HG02884 (cell line): ENCODE measurements at regions not wholly inside any gene's neighbourhood (a gene's known extent, or its start where the extent isn't known, plus 50 kb on each side); places are given as distances from the start of the nearest gene placed in this dataset.
"Not testable (repeated sequence)": the region's sequence is repeated elsewhere in the genome, so short reads cannot be mapped to it uniquely, and the experiment has no call there.

ENCODE experiments used
- ATAC-seq: cut with Tn5 transposase; IDR thresholded peaks from one replicate; pipeline ENCODE4 v1.9.1; 2021; ENCODE audit warnings: mild to moderate bottlenecking, moderate library complexity; ENCODE audit not compliant: unreplicated experiment

DNA sequence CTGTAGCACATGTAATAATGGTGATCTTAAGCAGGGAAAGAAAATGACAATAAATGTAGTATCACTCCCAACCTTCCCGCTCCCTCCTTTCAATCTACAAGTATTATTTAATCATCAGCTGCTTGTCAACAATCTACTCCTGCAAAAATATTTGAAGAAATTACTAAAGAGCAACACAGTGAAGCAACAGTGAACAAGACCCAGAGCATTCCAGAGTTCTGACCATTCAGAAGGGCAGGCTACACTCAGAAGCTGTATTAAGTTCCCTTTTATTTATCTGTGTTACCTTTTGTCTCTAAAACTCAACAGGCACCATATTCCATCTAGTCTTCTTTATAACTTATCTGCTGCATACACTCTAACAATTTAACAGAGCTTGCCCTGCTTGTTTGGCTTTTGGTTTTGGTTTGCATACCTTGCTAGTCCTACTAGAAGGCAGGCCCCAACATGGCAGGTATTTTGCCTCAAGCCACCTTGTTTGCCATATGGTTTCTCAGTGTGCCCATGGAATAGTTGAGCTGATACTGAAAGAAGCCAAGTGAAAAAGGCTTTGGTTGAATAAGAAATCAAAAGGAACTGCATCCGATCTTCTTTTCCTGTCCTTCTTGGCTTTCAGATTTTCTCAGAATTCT is 253.9 kb downstream of the CEMIP2 start:
- no peak for ATAC-seq

DNA sequence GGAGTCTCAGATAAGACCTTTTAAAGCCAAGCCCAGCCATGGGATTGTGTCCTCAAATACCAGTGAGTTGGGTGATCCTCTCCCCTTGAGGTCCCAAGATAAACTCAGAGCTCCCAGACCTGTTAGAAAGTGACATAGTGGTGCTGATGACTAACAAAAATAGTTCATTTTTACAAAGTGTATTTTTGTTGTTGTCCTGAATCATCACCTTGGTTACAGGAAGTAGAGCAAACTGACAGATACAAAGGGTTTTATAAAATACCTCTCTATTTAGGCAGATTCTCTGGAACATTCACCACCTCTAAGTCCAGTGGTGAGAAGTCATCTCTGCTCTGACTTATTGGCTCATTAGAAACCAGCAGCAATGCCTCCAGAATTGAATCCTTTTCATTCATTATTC is 259.3 kb downstream of the CEMIP2 start:
- no peak for ATAC-seq

DNA sequence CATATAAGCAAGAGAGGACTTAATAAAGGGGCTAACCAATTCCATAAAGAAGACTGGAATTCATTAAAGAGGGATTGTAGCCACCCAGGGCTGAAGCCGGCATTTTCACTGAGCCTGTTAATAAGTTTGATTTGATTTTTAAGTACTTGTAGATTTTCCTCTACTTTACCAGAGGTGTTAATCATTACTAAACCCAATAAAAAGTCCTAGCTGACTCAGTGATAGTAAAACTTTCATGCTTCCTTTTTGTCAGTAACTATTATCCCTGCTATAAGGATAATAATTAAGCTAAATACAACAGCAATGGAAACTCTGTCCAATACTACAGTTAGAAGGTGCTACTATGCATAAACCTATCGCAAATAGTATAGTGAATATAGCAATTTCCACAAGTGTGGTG is 260.2 kb downstream of the CEMIP2 start:
- ATAC-seq: not testable (repeated sequence)

GRCh38 chr9:71506821-71507220 is 261.5 kb downstream of the CEMIP2 start:
- ATAC-seq: no peak

DNA sequence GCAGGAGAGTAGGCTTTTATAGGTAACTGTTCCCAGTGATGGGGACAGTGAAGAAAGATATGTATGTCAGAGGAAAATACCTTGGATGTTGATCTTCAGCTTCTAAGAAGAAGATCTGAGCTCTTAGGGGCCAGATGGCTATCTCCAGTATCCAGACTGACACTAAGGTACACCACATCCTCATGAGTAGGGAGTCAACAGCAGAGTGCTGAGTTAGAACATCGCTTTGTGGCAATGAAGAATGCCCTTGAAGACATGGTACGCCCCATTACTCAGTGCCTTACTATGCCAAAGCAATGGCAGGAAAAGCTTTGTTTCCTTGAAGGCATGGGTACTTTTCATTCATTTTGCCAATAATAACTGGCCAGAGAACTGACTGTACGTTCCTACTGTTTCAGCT is 263.7 kb downstream of the CEMIP2 start:
- no peak for ATAC-seq

DNA sequence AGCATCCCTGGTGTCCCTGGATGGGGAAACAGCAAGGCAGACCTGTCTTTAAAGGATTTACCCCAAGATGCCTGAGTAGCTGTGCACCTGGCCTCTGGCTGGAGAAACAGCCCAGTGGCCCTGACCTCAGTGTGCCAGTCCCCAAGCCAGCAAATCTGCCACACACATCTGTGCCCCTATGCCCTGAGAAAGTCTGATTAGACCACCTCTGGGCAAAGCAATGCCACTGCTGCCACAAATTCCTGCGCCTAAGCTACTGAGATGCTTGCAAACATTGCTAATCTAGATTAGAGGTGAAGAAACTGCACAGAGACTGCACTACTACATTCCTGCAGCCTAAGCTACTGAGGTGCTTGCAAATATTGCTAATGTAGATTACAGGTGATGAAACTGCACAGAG is 269.6 kb downstream of the CEMIP2 start:
- no peak for ATAC-seq

DNA sequence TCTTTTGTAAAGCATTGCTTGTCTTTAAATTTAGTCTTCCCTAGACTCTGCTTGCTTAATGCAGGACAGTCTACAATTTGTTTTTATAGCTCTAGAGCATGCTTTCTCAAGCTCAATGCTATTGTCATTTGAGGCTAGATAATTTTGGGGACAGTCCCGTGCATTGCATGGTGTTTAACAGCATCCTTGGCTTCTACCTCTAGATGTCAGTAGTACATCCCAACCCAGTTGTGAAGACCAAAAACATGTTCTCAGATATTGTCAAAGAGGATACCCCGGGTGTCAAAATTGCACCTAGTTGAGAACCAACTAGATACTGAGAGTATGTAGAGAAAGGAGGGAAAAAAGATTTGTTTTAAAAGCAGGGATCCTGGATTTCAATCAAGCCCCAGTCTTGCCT is 277.5 kb downstream of the CEMIP2 start:
- ATAC-seq: no peak

DNA sequence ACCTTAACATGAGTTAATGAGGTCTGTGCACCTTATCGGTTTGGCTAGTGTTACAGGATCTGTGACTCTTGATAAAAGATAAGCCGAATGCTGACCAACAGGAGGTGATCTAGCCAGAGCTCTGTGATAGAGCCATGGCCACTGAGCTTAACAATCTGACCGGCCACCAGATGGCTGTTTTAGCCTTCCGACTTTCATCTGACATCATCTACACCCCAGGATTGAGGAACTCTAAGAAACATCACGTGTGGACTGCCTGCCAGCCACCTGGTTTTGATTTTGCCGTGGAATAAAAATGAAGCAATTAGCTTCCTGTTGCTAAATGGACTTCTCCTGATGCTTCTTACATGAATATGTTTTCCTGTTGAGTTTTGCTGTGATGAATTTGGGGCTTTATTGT is 281.3 kb downstream of the CEMIP2 start:
- no peak for ATAC-seq

DNA sequence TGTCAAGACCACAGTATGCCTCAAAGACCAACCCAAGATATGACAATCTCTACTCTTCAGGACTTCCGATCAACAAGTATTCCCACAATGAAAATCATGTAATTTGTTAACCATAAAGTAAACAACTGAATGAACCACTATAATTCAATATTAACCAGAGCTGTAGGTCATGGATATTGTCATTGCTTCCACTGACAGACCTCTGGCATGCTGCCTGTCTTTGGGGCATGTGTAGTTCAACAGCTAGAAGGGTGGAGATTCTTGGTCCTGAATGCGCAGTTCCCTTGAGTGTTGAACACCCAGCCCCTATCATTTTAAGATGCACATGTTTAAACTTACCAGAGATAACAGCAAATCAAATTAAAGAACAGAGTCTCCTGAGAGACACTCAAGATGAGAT is 283.0 kb downstream of the CEMIP2 start:
- no peak for ATAC-seq

- no peak for ATAC-seq
These were observed 284.9 kb downstream of the CEMIP2 start for GRCh38 chr9:71483436-71483835.

GRCh38 chr9:71479621-71480020 is 288.7 kb downstream of the CEMIP2 start:
- ATAC-seq: no peak

DNA sequence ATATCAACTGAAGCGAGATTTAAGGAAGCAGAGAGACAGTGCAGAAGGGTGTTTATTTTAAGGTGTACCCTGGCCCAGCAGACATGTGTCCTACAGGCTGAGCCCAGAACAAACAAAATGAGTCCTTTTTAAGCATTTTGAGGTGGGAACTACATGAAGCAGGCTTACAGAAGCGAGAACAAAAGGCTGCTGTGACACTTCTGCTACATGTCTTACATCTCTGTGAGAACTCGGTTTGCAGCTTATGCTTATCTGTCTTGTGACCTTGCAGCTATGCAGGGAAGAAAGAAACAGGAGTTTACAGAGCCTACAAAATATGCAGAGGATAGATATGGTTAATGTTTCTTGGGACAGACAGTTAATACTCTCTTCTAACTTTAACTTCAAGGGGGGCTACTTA is 295.9 kb downstream of the CEMIP2 start:
- ATAC-seq: no peak

- ATAC-seq: no peak
These were observed 302.9 kb downstream of the CEMIP2 start for GRCh38 chr9:71465392-71465791.

DNA sequence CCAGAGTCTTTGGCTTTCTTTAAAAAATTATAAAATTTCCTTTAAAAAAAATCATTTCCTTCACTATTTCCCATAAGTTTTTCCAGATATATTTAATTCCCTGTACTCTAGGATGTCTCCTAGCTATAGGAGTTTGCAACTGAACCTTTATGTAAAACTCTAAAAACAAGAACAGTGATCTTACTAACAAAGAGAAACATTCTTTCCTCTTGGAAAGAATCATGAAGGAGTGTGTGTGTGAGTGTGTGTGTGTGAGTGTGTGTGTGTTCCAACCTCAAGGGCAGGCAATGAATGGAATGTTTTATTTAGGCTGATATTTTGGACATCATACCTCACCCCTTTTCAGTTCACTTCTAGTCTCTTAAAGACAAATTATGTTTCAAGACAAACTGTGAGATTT is 309.2 kb downstream of the CEMIP2 start:
- ATAC-seq: no peak

DNA sequence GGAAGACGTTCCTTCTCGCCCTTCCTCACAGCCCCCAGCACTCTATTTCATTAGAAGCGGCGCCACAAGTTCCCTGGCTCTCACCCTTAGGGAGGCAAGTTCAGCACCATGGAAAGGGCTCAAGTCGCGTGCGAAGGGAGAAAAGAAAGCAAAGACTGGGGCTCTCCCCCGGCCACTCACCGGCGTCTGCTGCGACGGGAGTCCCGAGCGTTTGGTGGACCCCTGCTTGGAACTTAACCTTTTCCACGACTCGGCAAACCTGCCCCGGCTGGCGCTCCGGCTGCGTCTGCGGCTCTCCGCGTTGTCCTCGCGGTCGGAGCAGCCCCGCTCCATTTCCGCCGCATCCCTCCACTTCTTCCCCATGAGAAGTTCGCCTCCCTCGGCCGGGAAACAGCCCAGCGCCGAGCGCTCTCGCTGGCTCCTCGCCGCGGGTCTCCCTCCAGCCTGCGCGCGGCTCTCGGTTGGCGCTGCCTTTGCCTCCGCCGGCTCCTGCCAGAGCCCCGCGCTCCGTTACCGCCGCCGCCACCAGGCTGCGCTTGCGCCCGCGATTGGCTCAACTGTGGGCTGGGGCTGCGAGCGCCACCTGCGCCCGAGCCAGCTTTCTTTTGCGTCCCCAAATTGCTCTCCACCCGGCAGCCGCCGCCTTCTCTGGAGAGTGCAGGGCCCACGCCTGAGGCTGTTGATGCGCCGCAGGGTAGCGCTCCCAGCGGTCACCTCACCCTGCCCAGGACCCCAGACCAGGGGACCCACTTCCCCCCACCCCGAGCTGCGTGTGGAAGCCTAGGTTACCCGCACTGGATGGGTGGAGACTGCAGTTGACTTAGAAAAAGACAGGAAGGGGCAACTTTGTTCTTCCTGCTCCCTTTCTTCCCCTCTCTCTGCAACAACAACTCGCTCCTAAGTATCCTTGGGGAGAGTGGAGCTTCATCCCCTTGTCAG is 321.6 kb downstream of the CEMIP2 start:
- ATAC-seq: peak; percentile 73

GRCh38 chr9:71446106-71446472 is 322.2 kb downstream of the CEMIP2 start:
- ATAC-seq: no peak

DNA sequence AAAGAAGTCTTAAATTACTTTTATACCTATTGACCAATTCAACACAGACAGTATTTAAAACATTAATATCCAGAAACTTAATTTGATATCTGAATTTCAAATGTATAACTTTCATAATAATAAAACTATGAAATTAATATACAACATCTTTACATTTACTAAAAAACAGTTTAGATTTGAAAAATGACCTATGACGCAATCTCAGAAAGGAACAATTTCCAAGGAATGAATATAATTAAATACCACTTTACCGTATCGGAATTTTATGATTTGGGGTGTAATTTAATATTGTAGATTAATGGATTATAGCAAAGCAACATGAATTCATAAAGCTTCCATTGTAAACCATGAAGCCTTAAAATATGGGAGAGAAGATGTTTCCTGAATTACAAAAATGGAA is 321.5 kb upstream of the TRPM3 start:
- no peak for ATAC-seq

DNA sequence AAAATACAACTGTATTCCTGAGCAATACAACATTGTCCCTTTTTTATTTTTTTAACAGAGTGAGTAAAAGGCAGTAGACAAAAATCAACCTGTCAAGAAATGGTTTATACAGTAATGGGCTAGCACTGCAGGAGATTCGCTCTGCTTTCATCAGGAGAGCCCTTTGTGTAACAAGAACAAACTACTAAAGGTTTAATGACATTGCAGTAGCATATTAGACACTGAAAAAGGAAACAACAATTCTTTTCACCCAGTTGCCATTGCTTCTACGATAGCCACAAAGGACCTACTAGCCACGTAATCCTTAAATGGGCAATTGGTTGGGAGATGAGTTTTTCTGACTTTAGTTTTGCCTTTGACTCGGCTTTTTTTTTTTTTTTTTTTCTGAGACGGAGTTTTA is 319.8 kb upstream of the TRPM3 start:
- no peak for ATAC-seq

DNA sequence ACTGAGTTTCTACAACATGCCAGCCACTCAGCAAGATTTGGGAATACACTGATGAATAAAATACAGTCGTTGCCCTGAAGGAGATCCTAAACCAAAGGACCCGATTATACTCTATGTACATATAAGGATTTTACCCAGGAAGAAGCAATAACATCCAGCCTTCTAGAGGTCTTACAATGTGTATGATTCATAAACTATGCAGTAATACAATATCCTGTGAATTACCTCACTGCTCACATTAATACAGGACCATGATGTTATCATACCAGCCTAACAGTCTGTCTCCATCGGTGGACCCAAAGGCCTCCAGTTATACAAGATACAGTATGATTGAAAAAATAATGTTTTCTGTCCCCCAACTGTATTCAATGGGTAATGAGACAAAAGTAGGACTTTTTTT is 310.5 kb upstream of the TRPM3 start:
- ATAC-seq: no peak

DNA sequence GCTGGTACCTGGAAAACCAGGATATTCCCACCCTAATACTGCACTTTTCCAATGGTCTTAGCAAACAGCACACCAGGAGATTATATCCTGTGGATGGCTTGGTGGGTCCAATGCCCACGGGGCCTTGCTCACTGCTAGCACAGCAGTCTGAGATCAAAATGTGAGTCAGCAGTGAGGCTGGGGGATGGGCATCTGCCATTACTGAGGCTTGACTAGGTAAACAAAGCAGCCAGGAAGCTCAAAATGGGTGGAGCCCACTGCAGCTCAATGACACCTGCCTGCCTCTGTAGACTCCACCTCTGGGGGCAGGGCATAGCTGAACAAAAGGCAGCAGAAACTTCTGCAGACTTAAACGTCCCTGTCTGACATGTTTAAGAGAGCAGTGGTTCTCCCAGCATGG is 285.9 kb upstream of the TRPM3 start:
- not testable (repeated sequence) for ATAC-seq

- ATAC-seq: no peak
These were observed 281.7 kb upstream of the TRPM3 start for GRCh38 chr9:71403106-71403505.

DNA sequence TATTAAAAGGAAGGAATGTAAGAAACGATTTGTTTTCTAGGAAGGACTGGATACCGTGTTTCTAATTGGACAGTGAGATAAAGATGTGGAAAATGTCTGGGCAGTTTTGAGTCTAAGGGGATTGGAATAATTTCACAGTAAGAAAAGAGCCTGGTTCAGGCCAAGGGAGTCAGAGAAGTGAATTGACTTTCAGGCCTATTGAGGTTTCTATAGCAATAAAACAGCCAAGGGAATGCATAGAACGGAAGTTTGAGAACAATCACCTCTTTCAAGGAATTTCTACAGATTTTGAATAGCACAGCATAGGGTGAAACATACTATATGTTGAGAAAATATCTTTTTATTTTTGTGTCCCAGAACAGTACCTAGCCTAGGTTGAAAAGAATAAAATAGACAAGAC is 271.6 kb upstream of the TRPM3 start:
- no peak for ATAC-seq

GRCh38 chr9:71384343-71384742 is 262.9 kb upstream of the TRPM3 start:
- no peak for ATAC-seq
